MM.1S (cell line): ENCODE measurements at regions not wholly inside any gene's neighbourhood (a gene's known extent, or its start where the extent isn't known, plus 50 kb on each side); places are given as distances from the start of the nearest gene placed in this dataset.

Experiments used
- DNase-seq: peaks from one replicate; pipeline ENCODE4 v3.0.0-alpha.2; 2015
- H2AFZ ChIP-seq: fragments of 300-600 bp; sonication (generic); 2 replicates; pipeline ENCODE4 v1.6.0; 2016; ENCODE audit warnings: antibody characterized with exemption, low read length
- H3F3A ChIP-seq: fragments of 300-600 bp; sonication (generic); 2 replicates; pipeline ENCODE4 v1.6.1; 2016; ENCODE audit warnings: mild to moderate bottlenecking, antibody characterized with exemption, low read length, moderate library complexity, mixed read lengths; ENCODE audit not compliant: insufficient read depth
- H3K27ac ChIP-seq: fragments of 300-600 bp; sonication (generic); 2 replicates; pipeline ENCODE4 v1.5.1; 2016; ENCODE audit warnings: mild to moderate bottlenecking, low read length
- H3K27me3 ChIP-seq: fragments of 300-600 bp; sonication (generic); replicated peaks from 2 replicates; pipeline ENCODE4 v1.6.0; 2016; ENCODE audit warnings: low read length; ENCODE audit not compliant: insufficient read depth
- H3K36me3 ChIP-seq: fragments of 300-600 bp; sonication (generic); replicated peaks from 2 replicates; pipeline ENCODE4 v1.6.1; 2016; ENCODE audit warnings: mild to moderate bottlenecking, low read length, mixed read lengths; ENCODE audit not compliant: insufficient read depth
- H3K4me1 ChIP-seq: fragments of 300-600 bp; sonication (generic); 2 replicates; pipeline ENCODE4 v1.6.1; 2016; ENCODE audit warnings: low read length, mixed read lengths
- H3K4me2 ChIP-seq: fragments of 300-600 bp; sonication (generic); 2 replicates; pipeline ENCODE4 v1.6.0; 2016; ENCODE audit warnings: low read depth, low read length
- H3K4me3 ChIP-seq: fragments of 300-600 bp; sonication (generic); 2 replicates; pipeline ENCODE4 v1.5.1; 2016; ENCODE audit warnings: low read length, mixed read lengths
- H3K79me2 ChIP-seq: fragments of 300-600 bp; sonication (generic); 2 replicates; pipeline ENCODE4 v1.6.1; 2016; ENCODE audit warnings: mixed run types, low read length, mixed read lengths
- H3K9ac ChIP-seq: fragments of 300-600 bp; sonication (generic); 2 replicates; pipeline ENCODE4 v1.6.1; 2016; ENCODE audit warnings: low read length, mixed read lengths
- H3K9me2 ChIP-seq: fragments of 300-600 bp; sonication (generic); replicated peaks from 2 replicates; pipeline ENCODE4 v1.6.1; 2016; ENCODE audit warnings: mild to moderate bottlenecking, low read length, mixed read lengths; ENCODE audit not compliant: insufficient read depth
- H3K9me3 ChIP-seq: fragments of 300-600 bp; sonication (generic); replicated peaks from 2 replicates; pipeline ENCODE4 v1.6.1; 2016; ENCODE audit warnings: mild to moderate bottlenecking, low read length, mixed read lengths; ENCODE audit not compliant: insufficient read depth
- H4K20me1 ChIP-seq: fragments of 300-600 bp; sonication (generic); 2 replicates; pipeline ENCODE4 v1.6.1; 2016; ENCODE audit warnings: mild to moderate bottlenecking, low read length, moderate library complexity, mixed read lengths; ENCODE audit not compliant: insufficient read depth
- EZH2 ChIP-seq: fragments of 300-600 bp; sonication (generic); optimal IDR thresholded peaks from 2 replicates; pipeline ENCODE3; 2017; ENCODE audit warnings: low read depth, mild to moderate bottlenecking, antibody characterized with exemption, low read length, mixed read lengths
- EZH2phosphoT487 ChIP-seq: fragments of 300-600 bp; sonication (generic); IDR thresholded peaks from 2 replicates; pipeline ENCODE4 v1.6.1; 2018; ENCODE audit warnings: antibody characterized with exemption, low read length
- TF ChIP-seq, protein P1 (sequence below): fragments of 300-600 bp; sonication (generic); IDR thresholded peaks from 2 replicates; pipeline ENCODE4 v1.5.1; 2016; ENCODE audit warnings: antibody characterized with exemption, low read length, mixed read lengths

GRCh38 chr7:28354601-28355402 is 57.5 kb upstream of the CREB5 start:
- H3F3A ChIP-seq, result no peaks in the 10 kb centered on the region
- H4K20me1 ChIP-seq, result no peaks in the 10 kb centered on the region
- DNase-seq, result no peak
- no peaks in the 10 kb centered on the region for H3K79me2 ChIP-seq
- no peak overlapping the region for H3K9ac ChIP-seq
- H3K4me2 ChIP-seq, result no peak overlapping the region
- TF ChIP-seq, protein P1, sequence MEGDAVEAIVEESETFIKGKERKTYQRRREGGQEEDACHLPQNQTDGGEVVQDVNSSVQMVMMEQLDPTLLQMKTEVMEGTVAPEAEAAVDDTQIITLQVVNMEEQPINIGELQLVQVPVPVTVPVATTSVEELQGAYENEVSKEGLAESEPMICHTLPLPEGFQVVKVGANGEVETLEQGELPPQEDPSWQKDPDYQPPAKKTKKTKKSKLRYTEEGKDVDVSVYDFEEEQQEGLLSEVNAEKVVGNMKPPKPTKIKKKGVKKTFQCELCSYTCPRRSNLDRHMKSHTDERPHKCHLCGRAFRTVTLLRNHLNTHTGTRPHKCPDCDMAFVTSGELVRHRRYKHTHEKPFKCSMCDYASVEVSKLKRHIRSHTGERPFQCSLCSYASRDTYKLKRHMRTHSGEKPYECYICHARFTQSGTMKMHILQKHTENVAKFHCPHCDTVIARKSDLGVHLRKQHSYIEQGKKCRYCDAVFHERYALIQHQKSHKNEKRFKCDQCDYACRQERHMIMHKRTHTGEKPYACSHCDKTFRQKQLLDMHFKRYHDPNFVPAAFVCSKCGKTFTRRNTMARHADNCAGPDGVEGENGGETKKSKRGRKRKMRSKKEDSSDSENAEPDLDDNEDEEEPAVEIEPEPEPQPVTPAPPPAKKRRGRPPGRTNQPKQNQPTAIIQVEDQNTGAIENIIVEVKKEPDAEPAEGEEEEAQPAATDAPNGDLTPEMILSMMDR, result no peak
- TF ChIP-seq EZH2phosphoT487 (no peak), EZH2 (no peak)
- H3K9me2 ChIP-seq, result no peaks in the 10 kb centered on the region
- H2AFZ ChIP-seq, result no peak overlapping the region
- no peak overlapping the region for H3K4me3 ChIP-seq
- H3K27me3 ChIP-seq, result no peaks in the 10 kb centered on the region
- H3K9me3 ChIP-seq, result no peaks in the 10 kb centered on the region
- H3K36me3 ChIP-seq, result no peaks in the 10 kb centered on the region
- H3K4me1 ChIP-seq, result no peaks in the 10 kb centered on the region
- no peak overlapping the region for H3K27ac ChIP-seq

- Histone ChIP-seq H3K4me2 (no peak overlapping the region), H3K9me2 (no peaks in the 10 kb centered on the region), H3K27ac (no peak overlapping the region), H3K27me3 (no peaks in the 10 kb centered on the region), H3K36me3 (no peaks in the 10 kb centered on the region), H3F3A (no peaks in the 10 kb centered on the region), H3K79me2 (no peaks in the 10 kb centered on the region), H3K9me3 (no peaks in the 10 kb centered on the region), H3K9ac (no peak overlapping the region), H3K4me1 (no peaks in the 10 kb centered on the region), H4K20me1 (no peaks in the 10 kb centered on the region), H3K4me3 (no peak overlapping the region), H2AFZ (no peak overlapping the region)
- DNase-seq, result no peak
- TF ChIP-seq EZH2 (no peak), EZH2phosphoT487 (no peak)
- TF ChIP-seq, protein P1, result no peak
Observed at GRCh38 chr7:28355635-28356319, 56.5 kb upstream of the CREB5 start.

DNA sequence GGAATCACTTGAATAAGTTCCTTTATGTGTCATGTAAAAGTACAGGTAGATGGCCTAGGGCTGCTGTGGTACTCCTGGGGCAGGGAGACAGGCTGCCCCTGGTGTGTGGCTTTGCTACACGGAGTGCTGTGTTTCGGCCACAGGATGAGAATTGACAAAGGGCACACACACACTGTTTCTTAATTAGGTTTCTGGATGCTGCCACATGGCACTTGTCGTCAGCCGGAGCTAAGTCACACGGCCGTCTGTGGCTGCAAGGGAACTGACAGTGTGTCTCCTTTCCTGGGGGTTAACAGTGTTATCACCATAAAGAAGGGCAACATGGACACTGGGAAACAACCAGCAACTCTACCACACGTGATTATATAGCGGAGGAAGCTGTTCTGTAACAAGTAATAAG is 55.7 kb upstream of the CREB5 start:
- no peaks in the 10 kb centered on the region for H4K20me1 ChIP-seq
- H3K4me3 ChIP-seq, result no peak overlapping the region
- no peaks in the 10 kb centered on the region for H3K9me2 ChIP-seq
- no peaks in the 10 kb centered on the region for H3K4me1 ChIP-seq
- TF ChIP-seq EZH2phosphoT487 (no peak), EZH2 (no peak)
- TF ChIP-seq, protein P1, result no peak
- H3K27ac ChIP-seq, result no peak overlapping the region
- H3K79me2 ChIP-seq, result no peaks in the 10 kb centered on the region
- no peaks in the 10 kb centered on the region for H3K36me3 ChIP-seq
- H3F3A ChIP-seq, result no peaks in the 10 kb centered on the region
- H2AFZ ChIP-seq, result no peak overlapping the region
- DNase-seq, result no peak
- H3K27me3 ChIP-seq, result no peaks in the 10 kb centered on the region
- no peak overlapping the region for H3K9ac ChIP-seq
- H3K9me3 ChIP-seq, result no peaks in the 10 kb centered on the region
- H3K4me2 ChIP-seq, result no peak overlapping the region
